AG09309 (cell line): ENCODE measurements at regions not wholly inside any gene's neighbourhood (a gene's known extent, or its start where the extent isn't known, plus 50 kb on each side); places are given as distances from the start of the nearest gene placed in this dataset.

ENCODE experiments used
- DNase-seq: peaks from one replicate; pipeline ENCODE4 v3.0.0-alpha.2; 2010; ENCODE audit warnings: low read depth
- H3K4me3 ChIP-seq: 2 replicates; pipeline ENCODE4 v1.5.1; 2011; ENCODE audit warnings: mild to moderate bottlenecking, low read depth, low read length, moderate library complexity; ENCODE audit not compliant: control insufficient read depth
- TF ChIP-seq, protein P1 (sequence below): IDR thresholded peaks from 2 replicates; pipeline ENCODE4 v1.5.1; 2011; ENCODE audit warnings: mild to moderate bottlenecking, low read depth, low read length, inconsistent platforms; ENCODE audit not compliant: insufficient read depth, control insufficient read depth; ENCODE audit errors: missing control alignments

DNA sequence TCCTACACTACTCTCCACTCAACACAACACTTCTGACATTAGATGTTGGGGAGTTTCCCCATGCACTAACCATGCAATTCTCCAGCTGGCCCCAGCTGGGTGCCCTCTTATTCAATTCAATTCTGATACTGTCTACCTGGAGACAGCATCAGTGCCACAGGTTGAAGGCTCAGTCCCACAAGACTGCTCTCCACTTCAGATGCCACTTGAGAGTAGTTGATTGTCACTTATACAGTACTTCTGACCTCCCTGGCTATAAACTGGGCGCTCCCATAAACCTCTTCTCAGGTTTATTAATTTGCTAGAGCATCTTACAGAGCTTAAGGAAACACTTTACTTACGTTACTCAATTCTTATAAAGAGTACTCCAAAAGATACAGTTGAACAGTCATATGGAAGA is 442.3 kb downstream of the LRRIQ3 start:
- DNase-seq = no peak
- TF ChIP-seq, protein P1, sequence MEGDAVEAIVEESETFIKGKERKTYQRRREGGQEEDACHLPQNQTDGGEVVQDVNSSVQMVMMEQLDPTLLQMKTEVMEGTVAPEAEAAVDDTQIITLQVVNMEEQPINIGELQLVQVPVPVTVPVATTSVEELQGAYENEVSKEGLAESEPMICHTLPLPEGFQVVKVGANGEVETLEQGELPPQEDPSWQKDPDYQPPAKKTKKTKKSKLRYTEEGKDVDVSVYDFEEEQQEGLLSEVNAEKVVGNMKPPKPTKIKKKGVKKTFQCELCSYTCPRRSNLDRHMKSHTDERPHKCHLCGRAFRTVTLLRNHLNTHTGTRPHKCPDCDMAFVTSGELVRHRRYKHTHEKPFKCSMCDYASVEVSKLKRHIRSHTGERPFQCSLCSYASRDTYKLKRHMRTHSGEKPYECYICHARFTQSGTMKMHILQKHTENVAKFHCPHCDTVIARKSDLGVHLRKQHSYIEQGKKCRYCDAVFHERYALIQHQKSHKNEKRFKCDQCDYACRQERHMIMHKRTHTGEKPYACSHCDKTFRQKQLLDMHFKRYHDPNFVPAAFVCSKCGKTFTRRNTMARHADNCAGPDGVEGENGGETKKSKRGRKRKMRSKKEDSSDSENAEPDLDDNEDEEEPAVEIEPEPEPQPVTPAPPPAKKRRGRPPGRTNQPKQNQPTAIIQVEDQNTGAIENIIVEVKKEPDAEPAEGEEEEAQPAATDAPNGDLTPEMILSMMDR = no peak
- H3K4me3 ChIP-seq = no peak overlapping the region

DNA sequence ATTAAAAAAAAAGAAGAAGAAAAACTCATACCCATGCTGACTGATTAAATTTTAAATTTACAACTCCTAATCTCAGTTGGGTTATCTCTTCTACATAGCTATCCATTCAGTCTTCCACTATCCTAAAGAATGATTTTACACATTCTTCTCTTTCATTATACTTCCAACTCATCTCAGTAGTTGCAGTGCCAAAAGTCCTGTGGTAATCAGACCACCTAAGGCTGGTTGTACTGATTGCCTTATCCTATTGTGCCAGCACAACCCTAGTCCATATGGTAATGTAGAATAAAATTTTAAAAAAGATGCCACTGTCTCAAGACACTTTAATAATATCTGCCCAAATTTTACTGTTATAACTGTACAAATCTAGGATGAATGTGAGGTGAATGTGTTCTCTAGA is 448.0 kb downstream of the LRRIQ3 start:
- DNase-seq = no peak
- H3K4me3 ChIP-seq = no peak overlapping the region
- TF ChIP-seq, protein P1 = no peak

DNA sequence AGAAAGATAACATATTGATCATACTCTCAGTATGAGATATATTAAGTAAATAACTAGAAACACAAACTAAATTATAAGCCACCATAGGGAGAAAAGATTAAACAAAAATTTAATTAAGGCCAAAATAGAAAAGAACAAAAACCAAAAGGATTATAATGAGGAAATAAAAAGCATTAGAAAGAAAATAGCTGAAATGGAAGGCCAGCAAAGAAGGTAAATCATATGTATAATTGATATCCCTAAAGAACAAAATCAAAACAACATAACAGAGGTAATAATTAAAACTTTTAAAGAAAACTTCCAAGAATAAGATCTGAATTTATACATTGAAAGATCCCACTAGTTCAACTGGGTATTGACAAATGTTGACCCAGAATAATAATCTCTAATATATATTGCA is 453.0 kb downstream of the LRRIQ3 start:
- H3K4me3 ChIP-seq = no peak overlapping the region
- TF ChIP-seq, protein P1 = no peak
- no peak for DNase-seq

DNA sequence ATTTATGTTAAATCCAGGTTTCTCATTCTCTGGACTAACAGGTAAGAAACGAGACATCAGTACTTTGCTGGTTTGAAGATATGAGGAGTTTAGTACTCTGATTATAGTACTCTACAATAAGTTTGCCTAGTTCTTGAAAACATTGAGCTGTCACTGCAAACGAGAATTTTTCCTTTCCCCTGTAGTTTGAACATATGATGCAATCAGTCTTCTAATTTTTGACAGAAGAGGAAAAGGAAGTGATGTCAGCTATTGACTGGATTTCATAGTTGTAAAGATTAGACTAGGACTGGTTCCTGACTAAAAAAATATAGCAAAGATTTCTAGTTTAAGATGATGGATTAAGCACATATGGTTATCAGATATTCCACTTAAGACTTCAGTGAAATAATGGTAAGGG is 461.9 kb downstream of the LRRIQ3 start:
- DNase-seq = no peak
- TF ChIP-seq, protein P1 = no peak
- no peak overlapping the region for H3K4me3 ChIP-seq

DNA sequence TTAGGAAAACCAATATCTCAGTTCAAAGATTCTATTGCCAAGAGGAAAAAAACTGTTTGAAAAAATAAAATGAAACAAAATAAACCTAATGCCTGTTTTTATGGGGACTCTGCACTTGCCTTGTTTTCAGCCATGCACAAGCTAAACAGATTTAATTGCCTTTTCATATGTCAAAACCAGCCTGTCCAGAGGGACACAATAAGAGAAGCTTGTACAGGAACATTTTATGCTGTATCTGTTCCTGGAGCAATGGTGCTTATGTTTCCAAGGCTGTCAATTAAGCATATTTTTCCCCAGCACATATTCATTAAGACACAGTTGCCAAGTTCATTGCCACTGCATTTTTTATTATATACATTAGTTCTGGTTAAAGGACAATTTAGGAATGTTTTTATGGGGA is 470.9 kb downstream of the LRRIQ3 start:
- DNase-seq = no peak
- TF ChIP-seq, protein P1 = no peak
- H3K4me3 ChIP-seq = no peak overlapping the region

DNA sequence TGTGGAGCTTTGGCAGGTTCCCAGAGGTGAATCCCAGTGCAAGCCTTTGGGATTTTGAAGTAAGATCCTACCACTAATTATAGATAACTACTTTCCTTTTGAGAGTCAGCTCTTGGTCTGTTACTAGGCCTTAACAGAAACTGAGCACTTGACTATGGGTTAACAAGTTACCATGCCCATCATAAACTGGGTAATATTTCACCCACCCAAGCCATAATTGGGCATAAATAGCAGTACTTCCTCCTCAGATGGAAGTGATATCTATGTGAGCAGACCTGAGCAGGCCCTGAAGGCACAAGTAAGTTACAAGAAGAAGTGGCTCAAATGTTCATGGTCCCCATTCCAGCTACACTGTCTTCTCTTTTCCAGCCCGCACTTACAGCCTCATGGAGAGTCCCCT is 475.9 kb downstream of the LRRIQ3 start:
- no peak overlapping the region for H3K4me3 ChIP-seq
- TF ChIP-seq, protein P1 = no peak
- DNase-seq = no peak

DNA sequence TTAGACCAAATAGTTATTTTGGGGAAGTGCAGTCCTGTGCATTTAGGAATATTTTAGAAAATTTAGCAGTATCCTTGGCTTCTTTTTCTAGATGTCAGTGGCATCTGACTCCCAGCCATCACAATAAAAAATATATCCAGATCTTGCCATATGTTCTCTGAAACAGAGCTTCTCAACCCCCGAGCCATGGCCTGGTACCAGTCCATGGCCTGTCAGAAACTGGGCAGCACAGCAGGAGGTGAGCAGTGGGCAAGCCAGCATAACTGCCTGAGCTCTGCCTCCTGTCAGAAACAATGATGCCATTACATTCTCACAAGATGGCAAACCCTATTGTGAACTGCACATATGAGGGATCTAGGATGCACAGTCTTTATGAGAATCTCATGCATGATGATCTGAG is 480.0 kb downstream of the LRRIQ3 start:
- no peak for DNase-seq
- H3K4me3 ChIP-seq = no peak overlapping the region
- TF ChIP-seq, protein P1 = no peak
